Dermis blood vessel endothelial cell (primary cell): ENCODE measurements at regions not wholly inside any gene's neighbourhood (a gene's known extent, or its start where the extent isn't known, plus 50 kb on each side); places are given as distances from the start of the nearest gene placed in this dataset.
"Not testable (repeated sequence)": the region's sequence is repeated elsewhere in the genome, so short reads cannot be mapped to it uniquely, and the experiment has no call there.

Source experiments
- DNase-seq: peaks from one replicate; pipeline ENCODE4 v3.0.0; 2010

DNA sequence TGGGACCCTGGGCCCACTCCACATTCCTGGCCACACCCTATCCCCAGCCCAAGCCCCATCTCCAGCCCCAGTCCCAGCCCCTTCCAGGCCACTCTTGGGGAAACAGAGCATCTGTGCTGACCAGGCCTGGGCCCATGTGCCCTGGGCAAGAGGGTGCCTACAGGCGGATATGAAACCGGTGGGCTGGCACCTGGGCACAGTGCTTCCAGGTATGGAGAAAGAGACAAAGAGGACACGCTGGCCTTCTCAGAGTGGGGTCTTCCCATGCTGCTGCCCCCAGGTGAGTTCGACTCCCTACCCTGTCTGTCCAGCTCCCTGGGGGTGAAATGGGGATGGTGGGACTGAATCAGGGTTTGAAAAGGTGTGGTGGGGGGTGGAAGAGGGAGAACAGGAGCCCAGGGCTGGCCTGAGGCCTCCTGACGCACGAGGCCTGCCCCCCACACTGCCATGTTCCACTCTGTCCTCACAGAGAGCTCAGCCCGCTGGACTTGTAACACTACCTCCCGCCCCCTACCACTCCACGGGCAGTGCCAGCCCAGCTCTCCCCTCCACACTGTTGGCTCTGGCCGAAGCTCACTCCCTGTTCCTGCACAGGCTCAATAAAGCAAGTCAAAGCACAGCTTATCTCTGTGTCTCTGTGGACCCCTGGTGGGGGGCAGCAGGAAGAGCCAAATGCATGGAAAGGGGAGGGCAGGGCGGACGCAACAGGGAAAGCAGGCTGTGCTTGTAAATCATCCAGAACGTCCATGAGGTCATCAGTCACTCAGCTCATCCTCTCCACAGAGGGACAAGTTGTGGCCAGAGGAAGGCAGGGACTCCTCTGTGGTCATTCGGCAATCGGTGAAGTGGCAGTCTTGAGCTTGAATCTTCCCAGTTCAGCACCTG is 71.1 kb upstream of the TMEM97 start:
- DNase-seq: peak; percentile 8

DNA sequence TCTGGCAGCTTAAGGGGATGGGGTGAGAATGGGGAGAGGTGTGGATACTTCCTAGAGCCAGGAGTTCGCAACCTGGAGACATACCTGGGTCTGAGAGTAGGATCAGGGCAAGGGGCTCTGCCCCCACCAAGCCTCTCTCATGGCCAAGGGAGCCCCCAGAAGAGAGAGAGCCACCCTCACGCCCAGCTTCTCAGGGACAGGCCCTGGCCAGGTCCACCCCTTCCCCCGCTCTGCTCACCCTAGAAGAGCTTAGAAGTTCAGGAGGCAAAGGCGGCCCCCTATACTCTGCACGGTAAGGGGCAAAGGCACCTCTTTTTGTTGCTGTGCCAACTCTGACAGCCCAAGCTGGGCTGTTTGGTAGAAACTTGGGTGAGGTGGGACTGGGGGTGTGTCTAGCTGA is 69.3 kb upstream of the TMEM97 start:
- no peak for DNase-seq

GRCh38 chr17:28252436-28252835 is 66.6 kb upstream of the TMEM97 start:
- DNase-seq: no peak

DNA sequence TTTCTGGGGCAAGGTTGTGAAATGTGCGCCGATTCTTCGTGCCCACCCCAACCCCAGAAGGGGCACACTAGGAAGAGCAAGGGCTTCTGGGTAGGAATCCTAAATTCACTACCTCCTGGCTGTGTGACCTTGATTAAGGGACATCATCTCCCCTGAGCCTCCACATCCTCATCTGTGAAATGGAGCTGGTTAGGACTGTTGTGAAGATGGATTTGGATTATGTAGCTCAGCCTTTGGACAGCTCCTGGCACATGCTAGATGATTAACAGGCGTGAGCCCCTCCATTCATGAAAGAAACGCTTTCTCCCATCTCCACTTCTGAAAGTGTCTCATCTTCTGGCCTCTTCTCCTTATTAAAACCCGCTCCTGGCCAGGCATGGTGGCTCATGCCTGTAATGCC is 65.3 kb upstream of the TMEM97 start:
- DNase-seq: no peak

- DNase-seq: no peak
These were observed 63.4 kb upstream of the TMEM97 start for GRCh38 chr17:28255616-28256015.

- DNase-seq: no peak
These were observed 62.6 kb upstream of the TMEM97 start for GRCh38 chr17:28256370-28256769.

DNA sequence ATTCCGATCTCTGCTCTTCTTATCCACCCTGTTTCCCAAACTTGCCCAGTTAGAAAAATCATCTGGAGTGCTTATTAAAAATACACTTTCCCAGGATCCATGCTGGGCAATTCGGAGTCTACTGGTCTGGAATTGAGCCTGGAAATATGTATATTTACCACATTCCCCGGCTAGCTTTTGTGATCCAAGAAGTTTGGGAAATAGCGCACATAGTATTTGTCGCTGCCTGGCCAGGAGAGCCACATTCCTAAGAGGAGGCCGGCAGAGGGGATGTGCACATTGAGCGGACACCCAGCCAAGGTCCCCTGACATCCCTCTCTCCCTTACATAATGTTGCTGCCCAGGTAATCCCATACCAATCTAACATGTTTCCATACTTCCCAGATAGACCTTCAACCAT is 62.1 kb upstream of the TMEM97 start:
- DNase-seq: no peak

DNA sequence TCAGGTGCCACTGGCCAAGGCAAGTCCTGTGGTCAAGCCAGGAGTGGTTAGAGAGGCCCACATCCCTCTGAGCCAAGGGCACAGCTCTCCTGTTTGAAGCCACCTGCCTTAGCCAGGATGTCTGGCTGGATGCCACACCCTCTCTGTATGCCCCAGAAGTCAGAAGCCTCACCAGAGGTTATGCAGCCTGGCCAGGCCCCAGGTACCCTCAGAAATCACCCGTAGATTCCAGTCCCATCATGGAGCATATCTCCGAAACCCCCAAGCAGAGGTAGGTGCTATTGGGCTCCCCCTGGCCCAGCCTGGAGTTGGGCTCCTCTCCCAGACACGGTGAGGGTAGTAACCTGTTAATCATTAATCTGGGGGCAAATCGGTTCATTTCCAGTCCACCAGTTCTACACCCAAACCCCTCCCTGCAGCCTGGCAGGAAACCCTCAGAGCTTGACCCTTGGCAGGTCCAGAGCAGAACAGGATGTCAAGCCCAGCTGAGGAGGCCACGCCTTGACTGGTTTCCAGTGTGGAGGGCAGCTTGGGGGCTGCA is 60.6 kb upstream of the TMEM97 start:
- peak; percentile 7 for DNase-seq

DNA sequence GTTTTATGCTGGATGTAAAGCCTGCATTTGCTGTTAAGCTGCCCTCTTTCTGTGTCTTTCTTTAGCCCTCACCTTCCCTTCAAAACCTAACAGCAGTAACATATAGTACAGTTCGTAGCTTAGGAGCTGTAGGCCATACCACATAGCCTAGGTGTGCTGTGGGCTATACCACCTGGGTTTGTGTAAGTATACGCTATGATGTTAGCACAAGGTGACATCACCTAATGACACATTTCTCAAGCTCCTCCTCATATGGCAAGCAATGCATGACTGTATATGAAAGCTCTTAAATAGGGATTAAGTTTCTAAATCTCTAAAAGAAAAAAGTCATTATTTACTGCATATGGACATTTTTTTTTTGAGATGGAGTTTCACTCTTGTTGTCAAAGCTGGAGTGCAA is 57.8 kb upstream of the TMEM97 start:
- no peak for DNase-seq

- DNase-seq: not testable (repeated sequence)
These were observed 56.8 kb upstream of the TMEM97 start for GRCh38 chr17:28262123-28262745.

DNA sequence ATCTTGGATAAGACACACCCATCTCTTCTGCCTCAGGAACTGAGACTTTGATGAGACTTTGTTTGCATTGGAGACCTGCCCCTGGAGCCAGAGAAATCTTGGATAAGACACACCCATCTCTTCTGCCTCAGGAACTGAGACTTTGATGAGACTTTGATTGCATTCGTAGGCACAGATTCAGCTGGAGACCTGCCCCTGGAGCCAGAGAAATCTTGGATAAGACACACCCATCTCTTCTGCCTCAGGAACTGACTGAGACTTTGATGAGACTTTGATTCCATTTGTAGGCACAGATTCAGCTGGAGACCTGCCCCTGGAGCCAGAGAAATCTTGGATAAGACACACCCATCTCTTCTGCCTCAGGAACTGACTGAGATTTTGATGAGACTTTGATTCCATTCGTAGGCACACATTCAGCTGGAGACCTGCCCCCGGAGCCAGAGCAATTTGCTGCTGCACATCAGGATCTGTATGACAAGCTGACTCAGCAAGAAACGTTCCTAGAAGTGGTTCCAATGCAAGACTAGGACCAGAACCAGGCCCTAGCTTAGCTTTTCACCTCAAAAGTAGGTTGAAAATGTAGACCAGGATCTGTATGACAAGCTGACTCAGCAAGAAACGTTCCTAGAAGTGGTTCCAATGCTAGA is 54.0 kb upstream of the TMEM97 start:
- not testable (repeated sequence) for DNase-seq

- not testable (repeated sequence) for DNase-seq
These were observed 53.0 kb upstream of the TMEM97 start for GRCh38 chr17:28265856-28266546.

- DNase-seq: not testable (repeated sequence)
These were observed 52.5 kb upstream of the TMEM97 start for GRCh38 chr17:28266547-28266920.

DNA sequence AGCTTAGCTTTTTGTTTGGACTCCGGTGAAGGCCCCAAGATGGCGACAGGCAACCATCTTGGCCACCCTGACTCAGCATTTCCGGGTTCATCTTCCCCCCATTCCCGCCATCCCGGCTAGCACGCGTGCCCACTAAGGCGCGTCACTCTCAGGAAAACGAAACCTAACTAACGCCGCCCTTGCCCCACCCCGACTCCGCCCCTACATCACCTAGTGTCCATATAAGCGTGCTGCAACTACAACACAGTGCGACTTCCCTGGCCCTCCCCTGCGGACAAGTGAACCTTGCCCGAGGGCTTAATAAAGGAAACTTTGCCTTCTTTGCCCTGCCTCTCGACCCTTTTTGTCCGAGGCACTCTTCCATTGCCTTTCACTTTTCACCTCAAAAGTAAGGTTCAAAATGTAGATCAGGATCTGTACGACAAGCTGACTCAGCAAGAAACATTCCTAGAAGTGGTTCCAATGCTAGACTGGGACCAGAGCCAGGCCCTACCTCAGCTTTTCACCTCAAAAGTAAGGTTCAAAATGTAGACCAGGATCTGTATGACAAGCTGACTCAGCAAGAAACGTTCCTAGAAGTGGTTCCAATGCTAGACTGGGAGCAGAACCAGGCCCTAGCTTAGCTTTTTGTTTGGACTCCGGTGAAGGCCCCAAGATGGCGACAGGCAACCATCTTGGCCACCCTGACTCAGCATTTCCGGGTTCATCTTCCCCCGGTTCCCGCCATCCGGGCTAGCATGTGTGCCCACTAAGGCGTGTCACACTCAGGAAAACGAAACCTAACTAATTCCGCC is 51.9 kb upstream of the TMEM97 start:
- not testable (repeated sequence) for DNase-seq

- no peak for DNase-seq
These were observed 51.0 kb upstream of the TMEM97 start for GRCh38 chr17:28267720-28268609.

DNA sequence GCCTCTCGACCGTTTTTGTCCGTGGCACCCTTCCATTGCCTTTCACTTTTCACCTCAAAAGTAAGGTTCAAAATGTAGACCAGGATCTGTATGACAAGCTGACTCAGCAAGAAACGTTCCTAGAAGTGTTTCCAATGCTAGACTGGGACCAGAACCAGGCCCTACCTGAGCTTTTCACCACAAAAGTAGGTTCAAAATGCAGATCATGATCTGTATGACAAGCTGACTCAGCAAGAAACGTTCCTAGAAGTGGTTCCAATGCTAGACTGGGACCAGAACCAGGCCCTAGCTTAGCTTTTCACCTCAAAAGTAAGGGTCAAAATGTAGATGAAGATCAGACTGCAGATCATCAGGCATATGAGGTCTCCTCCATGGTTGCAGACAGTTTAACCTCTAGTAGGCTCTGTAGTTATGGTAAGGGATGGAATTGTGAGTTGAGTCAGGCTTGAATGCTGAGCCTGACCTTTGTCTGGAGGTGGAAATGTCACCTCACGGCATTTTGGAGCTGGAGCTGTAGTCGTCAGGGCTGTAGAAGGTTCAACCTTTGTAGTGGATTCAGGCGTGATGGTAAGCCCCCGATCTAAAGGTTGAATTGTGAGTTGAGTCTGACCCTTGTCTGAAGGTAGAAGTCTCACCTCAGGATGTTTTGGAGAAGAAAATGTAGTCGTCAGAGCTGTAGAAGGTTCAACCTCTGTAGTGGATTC is 50.2 kb upstream of the TMEM97 start:
- DNase-seq: no peak
